GM15510 (cell line): ENCODE measurements at regions not wholly inside any gene's neighbourhood (a gene's known extent, or its start where the extent isn't known, plus 50 kb on each side); places are given as distances from the start of the nearest gene placed in this dataset.

Source experiments
- POLR2A ChIP-seq: IDR thresholded peaks from 3 replicates; pipeline ENCODE4 v1.6.1; 2011; ENCODE audit warnings: borderline replicate concordance; ENCODE audit not compliant: insufficient read length; ENCODE audit errors: extremely low read depth

- TF ChIP-seq POLR2A: no peak
These were observed 439.8 kb downstream of the SOX9 start for GRCh38 chr17:72560303-72561247.

- TF ChIP-seq POLR2A: no peak
These were observed 440.4 kb downstream of the SOX9 start for GRCh38 chr17:72561266-72561665.

GRCh38 chr17:72561680-72562079 lies 440.9 kb downstream of the SOX9 start:
- no peak for TF ChIP-seq POLR2A

GRCh38 chr17:72562615-72563188 lies 441.9 kb downstream of the SOX9 start:
- no peak for TF ChIP-seq POLR2A

- no peak for TF ChIP-seq POLR2A
These were observed 443.1 kb downstream of the SOX9 start for GRCh38 chr17:72563952-72564351.

GRCh38 chr17:72565006-72565405 lies 444.2 kb downstream of the SOX9 start:
- TF ChIP-seq POLR2A: no peak

GRCh38 chr17:72565758-72566157 lies 444.9 kb downstream of the SOX9 start:
- TF ChIP-seq POLR2A: no peak

GRCh38 chr17:72566671-72567484 lies 446.1 kb downstream of the SOX9 start:
- no peak for TF ChIP-seq POLR2A

- TF ChIP-seq POLR2A: no peak
These were observed 447.0 kb downstream of the SOX9 start for GRCh38 chr17:72567774-72568173.

GRCh38 chr17:72569148-72569946 lies 448.5 kb downstream of the SOX9 start:
- no peak for TF ChIP-seq POLR2A

GRCh38 chr17:72571813-72572396 lies 451.1 kb downstream of the SOX9 start:
- no peak for TF ChIP-seq POLR2A

GRCh38 chr17:72572604-72573491 lies 452.0 kb downstream of the SOX9 start:
- TF ChIP-seq POLR2A: no peak
